ENCODE measurements at regions not wholly inside any gene's neighbourhood (a gene's known extent, or its start where the extent isn't known, plus 50 kb on each side); places are given as distances from the start of the nearest gene placed in this dataset.

DNA sequence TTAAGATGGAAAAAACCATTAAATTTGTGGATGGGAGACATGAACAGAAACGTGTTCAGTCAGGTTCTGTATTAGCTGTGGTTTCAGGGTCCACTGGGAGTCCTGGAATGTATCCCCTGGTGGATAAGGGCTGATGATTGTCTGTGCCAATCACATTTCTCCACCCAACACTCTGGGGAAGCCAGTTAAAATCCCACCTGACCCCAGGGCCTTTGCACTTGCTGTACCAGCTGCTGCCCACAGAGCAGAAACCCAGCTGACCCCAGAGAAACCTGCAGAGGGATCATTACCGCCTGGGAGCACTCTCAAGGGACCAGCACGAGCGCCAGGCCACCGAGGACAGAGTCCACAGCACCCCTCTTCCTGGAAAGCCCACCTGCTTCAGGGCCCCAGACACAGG lies 260.7 kb downstream of the PREX1 start:
- H4K20me1 ChIP-seq (ENCODE audit: low read depth): no peaks in the 10 kb centered on the region
- H3K9me3 Mint-ChIP-seq: peaks cover 2% of the 10 kb centered on the region
- no peak overlapping the region for H3K4me2 ChIP-seq
- H3K27ac ChIP-seq: no peak overlapping the region
- no peaks in the 10 kb centered on the region for H3K27me3 ChIP-seq
- no peaks in the 10 kb centered on the region for H3K36me3 ChIP-seq
- H2AFZ ChIP-seq (replicated peaks): no peak overlapping the region
- H3K27me3 Mint-ChIP-seq (ENCODE audit: insufficient read depth, low read depth): peaks cover 7% of the 10 kb centered on the region
- H3K9me3 ChIP-seq (ENCODE audit: low read depth): no peaks in the 10 kb centered on the region
- no peak overlapping the region for H3K4me3 ChIP-seq
- no peak for DNase-seq (ENCODE audit: low spot score)
- H3K4me1 ChIP-seq: no peaks in the 10 kb centered on the region
- no peaks in the 10 kb centered on the region for H3F3A ChIP-seq (ENCODE audit: low read depth)
- no peak overlapping the region for H3K27ac Mint-ChIP-seq
- peaks cover 2% of the 10 kb centered on the region for H3K4me1 Mint-ChIP-seq
- no peaks in the 10 kb centered on the region for H3K36me3 Mint-ChIP-seq
- TF ChIP-seq EZH2phosphoT487 (IDR thresholded peaks at IDR 0.05) (no peak), EZH2 (IDR thresholded peaks at IDR 0.05) (no peak)
- no peaks in the 10 kb centered on the region for H3K79me2 ChIP-seq (ENCODE audit: low read depth)
- H3K4me3 Mint-ChIP-seq: no peak overlapping the region
- no peak overlapping the region for H3K9ac ChIP-seq

DNA sequence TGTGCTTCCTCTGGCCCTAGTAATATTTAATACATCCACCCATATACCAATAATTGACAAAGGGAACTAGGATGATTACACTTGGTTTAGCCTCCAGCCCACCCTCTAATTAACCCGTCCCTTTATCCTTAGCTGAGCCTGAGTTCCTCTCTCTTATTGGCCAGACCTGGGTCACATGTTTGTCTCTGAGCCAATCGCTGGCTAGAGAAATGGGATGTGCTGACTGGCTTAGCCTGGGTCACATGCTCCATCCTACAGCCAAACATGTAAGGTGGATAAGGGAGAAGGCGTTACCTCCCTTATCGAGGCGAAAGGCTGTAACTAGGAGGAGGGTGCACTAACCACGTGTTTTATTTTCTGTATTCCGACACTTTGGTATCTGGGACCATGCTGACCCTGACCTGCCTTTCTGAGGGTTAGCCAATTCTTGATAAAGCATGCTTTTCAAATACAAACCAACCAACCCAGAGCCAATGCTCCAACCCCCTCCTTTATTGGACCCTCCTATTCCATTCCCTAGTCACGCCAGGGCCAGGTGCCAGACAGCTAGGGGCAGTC lies 262.7 kb downstream of the PREX1 start:
- H4K20me1 ChIP-seq (ENCODE audit: low read depth): no peaks in the 10 kb centered on the region
- peaks cover 12% of the 10 kb centered on the region for H3K27me3 Mint-ChIP-seq (ENCODE audit: insufficient read depth, low read depth)
- no peak overlapping the region for H2AFZ ChIP-seq (replicated peaks)
- H3K36me3 ChIP-seq: no peaks in the 10 kb centered on the region
- no peaks in the 10 kb centered on the region for H3K36me3 Mint-ChIP-seq
- H3K4me3 Mint-ChIP-seq: no peak overlapping the region
- H3K4me1 Mint-ChIP-seq: peaks cover under 1% of the 10 kb centered on the region
- no peak overlapping the region for H3K4me3 ChIP-seq
- no peaks in the 10 kb centered on the region for H3K9me3 ChIP-seq (ENCODE audit: low read depth)
- no peak for DNase-seq (ENCODE audit: low spot score)
- TF ChIP-seq EZH2phosphoT487 (IDR thresholded peaks at IDR 0.05) (no peak), EZH2 (IDR thresholded peaks at IDR 0.05) (no peak)
- TF ChIP-seq, protein P1, sequence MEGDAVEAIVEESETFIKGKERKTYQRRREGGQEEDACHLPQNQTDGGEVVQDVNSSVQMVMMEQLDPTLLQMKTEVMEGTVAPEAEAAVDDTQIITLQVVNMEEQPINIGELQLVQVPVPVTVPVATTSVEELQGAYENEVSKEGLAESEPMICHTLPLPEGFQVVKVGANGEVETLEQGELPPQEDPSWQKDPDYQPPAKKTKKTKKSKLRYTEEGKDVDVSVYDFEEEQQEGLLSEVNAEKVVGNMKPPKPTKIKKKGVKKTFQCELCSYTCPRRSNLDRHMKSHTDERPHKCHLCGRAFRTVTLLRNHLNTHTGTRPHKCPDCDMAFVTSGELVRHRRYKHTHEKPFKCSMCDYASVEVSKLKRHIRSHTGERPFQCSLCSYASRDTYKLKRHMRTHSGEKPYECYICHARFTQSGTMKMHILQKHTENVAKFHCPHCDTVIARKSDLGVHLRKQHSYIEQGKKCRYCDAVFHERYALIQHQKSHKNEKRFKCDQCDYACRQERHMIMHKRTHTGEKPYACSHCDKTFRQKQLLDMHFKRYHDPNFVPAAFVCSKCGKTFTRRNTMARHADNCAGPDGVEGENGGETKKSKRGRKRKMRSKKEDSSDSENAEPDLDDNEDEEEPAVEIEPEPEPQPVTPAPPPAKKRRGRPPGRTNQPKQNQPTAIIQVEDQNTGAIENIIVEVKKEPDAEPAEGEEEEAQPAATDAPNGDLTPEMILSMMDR (IDR thresholded peaks at IDR 0.05): no peak
- H3K27me3 ChIP-seq: no peaks in the 10 kb centered on the region
- H3K27ac Mint-ChIP-seq: no peak overlapping the region
- H3F3A ChIP-seq (ENCODE audit: low read depth): no peaks in the 10 kb centered on the region
- no peak overlapping the region for H3K27ac ChIP-seq
- H3K4me2 ChIP-seq: no peak overlapping the region
- no peak overlapping the region for H3K9ac ChIP-seq
- no peaks in the 10 kb centered on the region for H3K79me2 ChIP-seq (ENCODE audit: low read depth)
- H3K4me1 ChIP-seq: no peaks in the 10 kb centered on the region
- H3K9me3 Mint-ChIP-seq: peaks cover 2% of the 10 kb centered on the region

DNA sequence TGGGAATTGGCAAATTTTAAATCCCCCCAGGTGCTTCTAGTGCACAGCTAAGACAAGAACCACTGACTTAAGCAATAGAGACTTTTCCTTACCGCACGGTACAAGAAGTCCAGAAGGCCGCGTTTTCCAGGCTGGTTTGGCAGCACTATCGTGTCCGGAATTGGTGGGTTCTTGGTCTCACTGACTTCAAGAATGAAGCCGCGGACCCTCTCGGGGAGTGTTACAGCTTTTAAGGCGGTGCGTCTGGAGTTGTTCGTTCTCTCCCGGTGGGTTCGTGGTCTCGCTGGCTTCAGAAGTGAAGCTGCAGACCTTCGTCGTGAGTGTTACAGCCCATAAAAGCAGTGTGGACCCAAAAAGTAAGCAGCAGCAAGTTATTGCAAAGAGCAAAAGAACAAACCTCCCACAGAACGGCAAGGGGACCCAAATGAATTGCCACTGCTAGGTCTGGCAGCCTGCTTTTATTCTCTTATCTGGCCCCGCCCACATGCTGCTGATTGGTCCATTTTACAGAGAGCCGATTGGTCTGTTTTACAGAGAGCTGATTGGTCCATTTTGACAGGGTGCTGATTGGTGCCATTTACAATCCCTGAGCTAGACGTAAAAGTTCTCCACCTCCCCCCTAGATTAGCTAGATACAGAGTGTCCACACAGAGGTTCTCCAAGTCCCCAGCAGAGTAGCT lies 264.5 kb downstream of the PREX1 start:
- Histone ChIP-seq H3K36me3 (no peaks in the 10 kb centered on the region), H3K9me3 (ENCODE audit: low read depth) (no peaks in the 10 kb centered on the region), H3K27me3 (no peaks in the 10 kb centered on the region), H3K27ac (no peak overlapping the region), H4K20me1 (ENCODE audit: low read depth) (no peaks in the 10 kb centered on the region), H3K4me1 (no peaks in the 10 kb centered on the region), H3K9ac (no peak overlapping the region), H3K4me2 (no peak overlapping the region), H3F3A (ENCODE audit: low read depth) (no peaks in the 10 kb centered on the region), H3K79me2 (ENCODE audit: low read depth) (no peaks in the 10 kb centered on the region), H2AFZ (replicated peaks) (no peak overlapping the region), H3K4me3 (no peak overlapping the region)
- Mint-ChIP-seq H3K36me3 (no peaks in the 10 kb centered on the region), H3K27ac (no peak overlapping the region), H3K4me1 (peaks cover 13% of the 10 kb centered on the region), H3K9me3 (peaks cover 2% of the 10 kb centered on the region), H3K27me3 (ENCODE audit: insufficient read depth, low read depth) (peaks cover 14% of the 10 kb centered on the region), H3K4me3 (no peak overlapping the region)
- DNase-seq (ENCODE audit: low spot score): no peak
- no peak for TF ChIP-seq EZH2 (IDR thresholded peaks at IDR 0.05)
- TF ChIP-seq, protein P1 (IDR thresholded peaks at IDR 0.05): no peak
- no peak for TF ChIP-seq EZH2phosphoT487 (IDR thresholded peaks at IDR 0.05)

DNA sequence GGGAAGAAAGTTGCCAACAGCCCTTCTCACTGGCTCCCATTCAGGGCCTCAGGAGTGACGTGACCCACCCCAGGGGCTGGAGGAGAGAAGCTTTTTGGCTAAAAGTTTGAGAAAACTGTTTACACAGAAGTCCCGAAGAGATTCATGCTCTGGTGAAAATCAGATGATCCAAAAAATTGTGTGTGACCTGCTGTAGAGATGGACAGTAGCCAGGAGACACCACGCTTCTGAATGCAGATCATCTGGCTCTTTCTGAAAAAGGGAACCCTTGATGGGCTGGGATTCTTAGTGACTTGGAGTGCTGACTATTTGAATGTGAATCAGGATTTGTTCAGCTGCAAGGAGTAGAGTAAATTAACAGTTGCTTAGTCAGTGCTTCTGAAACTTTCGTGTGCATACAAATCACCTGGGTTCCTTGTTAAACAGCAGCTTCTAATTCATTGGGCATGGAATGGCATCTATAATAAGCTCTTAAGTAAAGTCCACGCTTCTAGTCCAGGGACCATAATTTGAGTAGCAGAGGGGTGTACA lies 265.1 kb downstream of the PREX1 start:
- Histone ChIP-seq H3K79me2 (ENCODE audit: low read depth) (no peaks in the 10 kb centered on the region), H3K4me2 (no peak overlapping the region), H3K9ac (no peak overlapping the region), H4K20me1 (ENCODE audit: low read depth) (no peaks in the 10 kb centered on the region), H3F3A (ENCODE audit: low read depth) (no peaks in the 10 kb centered on the region), H2AFZ (replicated peaks) (no peak overlapping the region), H3K4me1 (peaks cover 3% of the 10 kb centered on the region), H3K27ac (no peak overlapping the region), H3K36me3 (no peaks in the 10 kb centered on the region), H3K27me3 (no peaks in the 10 kb centered on the region), H3K4me3 (no peak overlapping the region), H3K9me3 (ENCODE audit: low read depth) (no peaks in the 10 kb centered on the region)
- no peak overlapping the region for H3K4me3 Mint-ChIP-seq
- H3K27me3 Mint-ChIP-seq (ENCODE audit: insufficient read depth, low read depth): peaks cover 14% of the 10 kb centered on the region
- no peaks in the 10 kb centered on the region for H3K36me3 Mint-ChIP-seq
- no peak overlapping the region for H3K27ac Mint-ChIP-seq
- H3K4me1 Mint-ChIP-seq: peaks cover 19% of the 10 kb centered on the region
- H3K9me3 Mint-ChIP-seq: peaks cover 2% of the 10 kb centered on the region
- no peak for DNase-seq (ENCODE audit: low spot score)
- TF ChIP-seq, protein P1 (IDR thresholded peaks at IDR 0.05): no peak
- TF ChIP-seq EZH2phosphoT487 (IDR thresholded peaks at IDR 0.05) (no peak), EZH2 (IDR thresholded peaks at IDR 0.05) (no peak)
